Mammary epithelial cell (primary cell): ENCODE measurements at regions not wholly inside any gene's neighbourhood (a gene's known extent, or its start where the extent isn't known, plus 50 kb on each side); places are given as distances from the start of the nearest gene placed in this dataset.

Experiments
- EZH2 ChIP-seq: IDR thresholded peaks from 2 replicates; pipeline ENCODE4 v1.6.1; 2012; ENCODE audit warnings: low read length, inconsistent platforms, borderline replicate concordance
- TF ChIP-seq, protein P1 (sequence below), 2 donors: IDR thresholded peaks in 1 of 2; conservative IDR thresholded peaks in 1 of 2; 2 replicates each; pipeline ENCODE4 v1.5.1; 2011 to 2012; ENCODE audit warnings: inconsistent platforms in 2 of 2, low read length in 2 of 2, mild to moderate bottlenecking in 2 of 2, control low read depth in 1 of 2, low read depth in 1 of 2; ENCODE audit not compliant: insufficient read depth in 1 of 2; ENCODE audit errors: extremely low read depth in 1 of 2

DNA sequence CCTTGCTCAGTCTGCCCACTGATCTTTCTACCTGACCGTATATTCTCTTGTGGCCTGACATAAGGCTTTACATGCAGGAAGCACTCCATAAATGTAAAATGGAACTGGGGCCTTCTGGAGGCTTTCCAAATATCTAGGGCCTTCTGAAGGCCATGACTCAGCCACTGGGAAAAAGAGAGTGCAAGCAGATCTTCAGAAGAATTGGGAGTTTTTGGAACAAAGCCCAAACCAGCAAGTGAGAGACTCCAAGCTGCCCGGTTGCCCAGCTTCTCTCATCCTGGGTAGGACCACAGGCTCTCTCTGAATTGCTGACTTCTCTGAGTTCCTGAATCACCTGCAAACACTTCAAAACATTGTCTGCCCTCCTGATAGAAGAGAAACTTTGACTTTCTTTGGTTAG is 107.9 kb upstream of the BMAL1 start:
- TF ChIP-seq, protein P1, sequence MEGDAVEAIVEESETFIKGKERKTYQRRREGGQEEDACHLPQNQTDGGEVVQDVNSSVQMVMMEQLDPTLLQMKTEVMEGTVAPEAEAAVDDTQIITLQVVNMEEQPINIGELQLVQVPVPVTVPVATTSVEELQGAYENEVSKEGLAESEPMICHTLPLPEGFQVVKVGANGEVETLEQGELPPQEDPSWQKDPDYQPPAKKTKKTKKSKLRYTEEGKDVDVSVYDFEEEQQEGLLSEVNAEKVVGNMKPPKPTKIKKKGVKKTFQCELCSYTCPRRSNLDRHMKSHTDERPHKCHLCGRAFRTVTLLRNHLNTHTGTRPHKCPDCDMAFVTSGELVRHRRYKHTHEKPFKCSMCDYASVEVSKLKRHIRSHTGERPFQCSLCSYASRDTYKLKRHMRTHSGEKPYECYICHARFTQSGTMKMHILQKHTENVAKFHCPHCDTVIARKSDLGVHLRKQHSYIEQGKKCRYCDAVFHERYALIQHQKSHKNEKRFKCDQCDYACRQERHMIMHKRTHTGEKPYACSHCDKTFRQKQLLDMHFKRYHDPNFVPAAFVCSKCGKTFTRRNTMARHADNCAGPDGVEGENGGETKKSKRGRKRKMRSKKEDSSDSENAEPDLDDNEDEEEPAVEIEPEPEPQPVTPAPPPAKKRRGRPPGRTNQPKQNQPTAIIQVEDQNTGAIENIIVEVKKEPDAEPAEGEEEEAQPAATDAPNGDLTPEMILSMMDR (conservative IDR thresholded peaks at IDR 0.05 in 1 of 2, IDR thresholded peaks at IDR 0.05 in 1 of 2; ENCODE audit: extremely low read depth in 1 of 2, insufficient read depth in 1 of 2, low read depth in 1 of 2, low read length in 2 of 2): no peak
- TF ChIP-seq EZH2: no peak
